Panc1 (cell line): ENCODE measurements at regions not wholly inside any gene's neighbourhood (a gene's known extent, or its start where the extent isn't known, plus 50 kb on each side); places are given as distances from the start of the nearest gene placed in this dataset.

ENCODE experiments used
- CTCF ChIP-seq: fragments of 450-650 bp; IDR thresholded peaks from 2 replicates; pipeline ENCODE4 v1.5.1; 2017; ENCODE audit warnings: mild to moderate bottlenecking
- POLR2AphosphoS5 ChIP-seq: IDR thresholded peaks from 2 replicates; pipeline ENCODE4 v1.6.1; 2012; ENCODE audit warnings: mild to moderate bottlenecking, low read depth, low read length, moderate library complexity
- SIN3A ChIP-seq: IDR thresholded peaks from 2 replicates; pipeline ENCODE4 v1.6.1; 2012; ENCODE audit warnings: low read depth, mild to moderate bottlenecking, low read length, moderate library complexity, borderline replicate concordance; ENCODE audit not compliant: insufficient read depth
- TCF7L2 ChIP-seq: IDR thresholded peaks from 2 replicates; pipeline ENCODE4 v1.6.1; 2011; ENCODE audit warnings: mild to moderate bottlenecking, low read depth, low read length, inconsistent platforms
- TF ChIP-seq, protein P1 (sequence below), 2 experiments: IDR thresholded peaks; 2 replicates each; pipeline ENCODE4 v1.6.1; 2011 to 2012; ENCODE audit warnings: low read depth in 2 of 2, control low read depth in 1 of 2, low read length in 1 of 2, mild to moderate bottlenecking in 1 of 2, moderate library complexity in 1 of 2; ENCODE audit not compliant: insufficient read depth in 1 of 2

GRCh38 chr20:40313730-40314129, 375.3 kb downstream of the MAFB start:
- TF ChIP-seq CTCF, result no peak
- TF ChIP-seq POLR2AphosphoS5, result no peak
- TF ChIP-seq SIN3A, result no peak
- TF ChIP-seq, protein P1, sequence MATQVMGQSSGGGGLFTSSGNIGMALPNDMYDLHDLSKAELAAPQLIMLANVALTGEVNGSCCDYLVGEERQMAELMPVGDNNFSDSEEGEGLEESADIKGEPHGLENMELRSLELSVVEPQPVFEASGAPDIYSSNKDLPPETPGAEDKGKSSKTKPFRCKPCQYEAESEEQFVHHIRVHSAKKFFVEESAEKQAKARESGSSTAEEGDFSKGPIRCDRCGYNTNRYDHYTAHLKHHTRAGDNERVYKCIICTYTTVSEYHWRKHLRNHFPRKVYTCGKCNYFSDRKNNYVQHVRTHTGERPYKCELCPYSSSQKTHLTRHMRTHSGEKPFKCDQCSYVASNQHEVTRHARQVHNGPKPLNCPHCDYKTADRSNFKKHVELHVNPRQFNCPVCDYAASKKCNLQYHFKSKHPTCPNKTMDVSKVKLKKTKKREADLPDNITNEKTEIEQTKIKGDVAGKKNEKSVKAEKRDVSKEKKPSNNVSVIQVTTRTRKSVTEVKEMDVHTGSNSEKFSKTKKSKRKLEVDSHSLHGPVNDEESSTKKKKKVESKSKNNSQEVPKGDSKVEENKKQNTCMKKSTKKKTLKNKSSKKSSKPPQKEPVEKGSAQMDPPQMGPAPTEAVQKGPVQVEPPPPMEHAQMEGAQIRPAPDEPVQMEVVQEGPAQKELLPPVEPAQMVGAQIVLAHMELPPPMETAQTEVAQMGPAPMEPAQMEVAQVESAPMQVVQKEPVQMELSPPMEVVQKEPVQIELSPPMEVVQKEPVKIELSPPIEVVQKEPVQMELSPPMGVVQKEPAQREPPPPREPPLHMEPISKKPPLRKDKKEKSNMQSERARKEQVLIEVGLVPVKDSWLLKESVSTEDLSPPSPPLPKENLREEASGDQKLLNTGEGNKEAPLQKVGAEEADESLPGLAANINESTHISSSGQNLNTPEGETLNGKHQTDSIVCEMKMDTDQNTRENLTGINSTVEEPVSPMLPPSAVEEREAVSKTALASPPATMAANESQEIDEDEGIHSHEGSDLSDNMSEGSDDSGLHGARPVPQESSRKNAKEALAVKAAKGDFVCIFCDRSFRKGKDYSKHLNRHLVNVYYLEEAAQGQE (IDR thresholded peaks at IDR 0.05; ENCODE audit: insufficient read depth in 1 of 2, low read depth in 2 of 2, low read length in 1 of 2), result no peak
- no peak for TF ChIP-seq TCF7L2
